Activated CD4-positive, alpha-beta T cell treated with anti-CD3 and anti-CD28 coated beads, Interleukin-2, amount 10 ng/mL, durations not matched to agents 7 days and 5 days (primary cell): ENCODE measurements at regions not wholly inside any gene's neighbourhood (a gene's known extent, or its start where the extent isn't known, plus 50 kb on each side); places are given as distances from the start of the nearest gene placed in this dataset.
"Not testable (repeated sequence)": the region's sequence is repeated elsewhere in the genome, so short reads cannot be mapped to it uniquely, and the experiment has no call there.

Experiments used
- CTCF ChIA-PET: fragments of 350-600 bp; sonication (Branson Sonifier 250); formaldehyde crosslinking; loops from one replicate; lab custom pipeline; 2021; ENCODE audit warnings: antibody characterized with exemption; lab: Charles Lee
- POLR2A ChIA-PET: fragments of 350-600 bp; sonication (Branson Sonifier 250); formaldehyde crosslinking; loops from one replicate; lab custom pipeline; 2021; ENCODE audit warnings: antibody characterized with exemption; lab: Charles Lee
- DNase-seq: peaks from one replicate; pipeline ENCODE4 v3.0.0-alpha.2; 2020
- H3K27ac Mint-ChIP-seq: one replicate; pipeline ENCODE4 v1.8.0; 2021; ENCODE audit warnings: mild to moderate bottlenecking, moderate library complexity, mixed read lengths
- H3K27me3 Mint-ChIP-seq: one replicate; pipeline ENCODE4 v1.8.0; 2021; ENCODE audit warnings: mixed read lengths
- H3K36me3 Mint-ChIP-seq: one replicate; pipeline ENCODE4 v1.8.0; 2021; ENCODE audit warnings: low read depth, mixed read lengths
- H3K4me1 Mint-ChIP-seq: one replicate; pipeline ENCODE4 v1.8.0; 2021; ENCODE audit warnings: mixed read lengths
- H3K4me3 Mint-ChIP-seq: one replicate; pipeline ENCODE4 v1.8.0; 2021; ENCODE audit warnings: mild to moderate bottlenecking, moderate library complexity, mixed read lengths
- H3K9me3 Mint-ChIP-seq: one replicate; pipeline ENCODE4 v1.8.0; 2021; ENCODE audit warnings: mixed read lengths

GRCh38 chr11:112526699-112527416 lies 266.2 kb upstream of the PLET1 start:
- ChIA-PET POLR2A (no interaction called here), CTCF (no interaction called here)
- Mint-ChIP-seq H3K27me3 (no peaks in the 10 kb centered on the region), H3K27ac (no peak overlapping the region), H3K4me3 (no peak overlapping the region), H3K4me1 (no peaks in the 10 kb centered on the region), H3K36me3 (no peaks in the 10 kb centered on the region), H3K9me3 (no peaks in the 10 kb centered on the region)
- no peak for DNase-seq

GRCh38 chr11:112529071-112529470 lies 268.4 kb upstream of the PLET1 start:
- Mint-ChIP-seq H3K27me3 (peaks cover 3% of the 10 kb centered on the region), H3K27ac (no peak overlapping the region), H3K4me1 (no peaks in the 10 kb centered on the region), H3K9me3 (no peaks in the 10 kb centered on the region), H3K4me3 (no peak overlapping the region), H3K36me3 (no peaks in the 10 kb centered on the region)
- no peak for DNase-seq
- CTCF ChIA-PET = no interaction called here
- POLR2A ChIA-PET = no interaction called here

- Mint-ChIP-seq H3K4me3 (no peak overlapping the region), H3K9me3 (no peaks in the 10 kb centered on the region), H3K36me3 (no peaks in the 10 kb centered on the region), H3K27me3 (peaks cover 3% of the 10 kb centered on the region), H3K27ac (no peak overlapping the region), H3K4me1 (no peaks in the 10 kb centered on the region)
- CTCF ChIA-PET = no interaction called here
- POLR2A ChIA-PET = no interaction called here
- DNase-seq = no peak
These were observed 271.8 kb upstream of the PLET1 start for GRCh38 chr11:112532506-112532905.

- Mint-ChIP-seq H3K4me3 (no peak overlapping the region), H3K9me3 (no peaks in the 10 kb centered on the region), H3K36me3 (no peaks in the 10 kb centered on the region), H3K27ac (no peak overlapping the region), H3K4me1 (no peaks in the 10 kb centered on the region), H3K27me3 (peaks cover 3% of the 10 kb centered on the region)
- no peak for DNase-seq
- ChIA-PET CTCF (no interaction called here), POLR2A (interaction anchor here (0.6 kb wide), 1 partner anchor 12 kb away, joined by 3 read pairs; no protein-coding TSS in a partner anchor)
These were observed 273.0 kb upstream of the PLET1 start for GRCh38 chr11:112533682-112534081.

- Mint-ChIP-seq H3K36me3 (no peaks in the 10 kb centered on the region), H3K27me3 (peaks cover 3% of the 10 kb centered on the region), H3K4me1 (no peaks in the 10 kb centered on the region), H3K9me3 (no peaks in the 10 kb centered on the region), H3K27ac (no peak overlapping the region), H3K4me3 (no peak overlapping the region)
- DNase-seq = no peak
- CTCF ChIA-PET = no interaction called here
- POLR2A ChIA-PET = no interaction called here
These were observed 273.5 kb upstream of the PLET1 start for GRCh38 chr11:112534208-112534607.

GRCh38 chr11:112537026-112537425 lies 276.4 kb upstream of the PLET1 start:
- H3K27ac Mint-ChIP-seq = no peak overlapping the region
- H3K4me3 Mint-ChIP-seq = no peak overlapping the region
- H3K36me3 Mint-ChIP-seq = no peaks in the 10 kb centered on the region
- ChIA-PET POLR2A (no interaction called here), CTCF (interaction anchor here (2.3 kb wide), 1 partner anchor 19 kb away, joined by 9 read pairs; no protein-coding TSS in a partner anchor)
- peaks cover 14% of the 10 kb centered on the region for H3K4me1 Mint-ChIP-seq
- peaks cover 3% of the 10 kb centered on the region for H3K27me3 Mint-ChIP-seq
- H3K9me3 Mint-ChIP-seq = no peaks in the 10 kb centered on the region
- no peak for DNase-seq

- POLR2A ChIA-PET = interaction anchor here (0.7 kb wide), 1 partner anchor 10 kb away, joined by 3 read pairs; no protein-coding TSS in a partner anchor
- no peak overlapping the region for H3K27ac Mint-ChIP-seq
These were observed 277.2 kb upstream of the PLET1 start for GRCh38 chr11:112537846-112538330.

GRCh38 chr11:112538534-112539280 lies 278.0 kb upstream of the PLET1 start:
- H3K36me3 Mint-ChIP-seq = no peaks in the 10 kb centered on the region
- no peak for DNase-seq
- H3K4me3 Mint-ChIP-seq = no peak overlapping the region
- no peak overlapping the region for H3K27ac Mint-ChIP-seq
- H3K27me3 Mint-ChIP-seq = no peaks in the 10 kb centered on the region
- no peaks in the 10 kb centered on the region for H3K9me3 Mint-ChIP-seq
- CTCF ChIA-PET = interaction anchor here (2.3 kb wide), 1 partner anchor 17 kb away, joined by 9 read pairs; no protein-coding TSS in a partner anchor
- POLR2A ChIA-PET = no interaction called here
- H3K4me1 Mint-ChIP-seq = peaks cover 14% of the 10 kb centered on the region

More at GRCh38 chr11:112537846-112538330, 277.2 kb upstream of the PLET1 start:
- H3K4me3 Mint-ChIP-seq = no peak overlapping the region
- no peaks in the 10 kb centered on the region for H3K9me3 Mint-ChIP-seq
- peaks cover 3% of the 10 kb centered on the region for H3K27me3 Mint-ChIP-seq
- DNase-seq = no peak
- peaks cover 14% of the 10 kb centered on the region for H3K4me1 Mint-ChIP-seq
- CTCF ChIA-PET = interaction anchor here (2.3 kb wide), 1 partner anchor 18 kb away, joined by 9 read pairs; no protein-coding TSS in a partner anchor
- no peaks in the 10 kb centered on the region for H3K36me3 Mint-ChIP-seq

- H3K36me3 Mint-ChIP-seq, CTCF ChIA-PET, DNase-seq, H3K27ac Mint-ChIP-seq, H3K4me3 Mint-ChIP-seq, POLR2A ChIA-PET, H3K27me3 Mint-ChIP-seq, H3K9me3 Mint-ChIP-seq: not testable (repeated sequence)
- H3K4me1 Mint-ChIP-seq = peaks cover 14% of the 10 kb centered on the region
These were observed 278.6 kb upstream of the PLET1 start for GRCh38 chr11:112539281-112539555.

GRCh38 chr11:112539741-112540140 lies 279.1 kb upstream of the PLET1 start:
- no peaks in the 10 kb centered on the region for H3K27me3 Mint-ChIP-seq
- H3K36me3 Mint-ChIP-seq = no peaks in the 10 kb centered on the region
- ChIA-PET POLR2A (no interaction called here), CTCF (no interaction called here)
- DNase-seq = no peak
- H3K27ac Mint-ChIP-seq = no peak overlapping the region
- H3K4me3 Mint-ChIP-seq = no peak overlapping the region
- H3K4me1 Mint-ChIP-seq = peaks cover 14% of the 10 kb centered on the region
- H3K9me3 Mint-ChIP-seq = no peaks in the 10 kb centered on the region

GRCh38 chr11:112540261-112540660 lies 279.6 kb upstream of the PLET1 start:
- Mint-ChIP-seq H3K36me3 (no peaks in the 10 kb centered on the region), H3K27me3 (no peaks in the 10 kb centered on the region), H3K9me3 (no peaks in the 10 kb centered on the region), H3K4me1 (peaks cover 14% of the 10 kb centered on the region), H3K4me3 (no peak overlapping the region), H3K27ac (no peak overlapping the region)
- DNase-seq = no peak
- POLR2A ChIA-PET = no interaction called here
- CTCF ChIA-PET = no interaction called here

- H3K27me3 Mint-ChIP-seq = no peaks in the 10 kb centered on the region
- ChIA-PET CTCF (no interaction called here), POLR2A (no interaction called here)
- no peaks in the 10 kb centered on the region for H3K9me3 Mint-ChIP-seq
- H3K27ac Mint-ChIP-seq = no peak overlapping the region
- no peak overlapping the region for H3K4me3 Mint-ChIP-seq
- H3K4me1 Mint-ChIP-seq = peaks cover 14% of the 10 kb centered on the region
- no peaks in the 10 kb centered on the region for H3K36me3 Mint-ChIP-seq
- DNase-seq = no peak
These were observed 280.7 kb upstream of the PLET1 start for GRCh38 chr11:112541140-112542046.
